ENCODE measurements at regions not wholly inside any gene's neighbourhood (a gene's known extent, or its start where the extent isn't known, plus 50 kb on each side); places are given as distances from the start of the nearest gene placed in this dataset.
A peak's percentile ranks its signal among the peaks of the same experiment; 100 is the strongest.

- DNase-seq, result no peak
These were observed 975.7 kb upstream of the ZEB2 start for GRCh38 chr2:145495590-145495989.

GRCh38 chr2:145494441-145494840 lies 974.5 kb upstream of the ZEB2 start:
- no peak for DNase-seq

- no peak for DNase-seq
These were observed 968.7 kb upstream of the ZEB2 start for GRCh38 chr2:145488571-145488970.

- peak; percentile 68 for DNase-seq
These were observed 964.7 kb upstream of the ZEB2 start for GRCh38 chr2:145484448-145485097.

- DNase-seq, result no peak
These were observed 963.9 kb upstream of the ZEB2 start for GRCh38 chr2:145483854-145484253.

- no peak for DNase-seq
These were observed 961.5 kb upstream of the ZEB2 start for GRCh38 chr2:145481334-145481922.

- no peak for DNase-seq
These were observed 944.9 kb upstream of the ZEB2 start for GRCh38 chr2:145464866-145465265.

GRCh38 chr2:145460112-145460511 lies 940.2 kb upstream of the ZEB2 start:
- no peak for DNase-seq

- DNase-seq, result no peak
These were observed 911.4 kb upstream of the ZEB2 start for GRCh38 chr2:145431181-145431951.

GRCh38 chr2:145423809-145424208 lies 903.9 kb upstream of the ZEB2 start:
- no peak for DNase-seq

GRCh38 chr2:145422576-145422975 lies 902.7 kb upstream of the ZEB2 start:
- no peak for DNase-seq

GRCh38 chr2:145421841-145422240 lies 901.9 kb upstream of the ZEB2 start:
- DNase-seq, result no peak

- peak; percentile 58 for DNase-seq
These were observed 896.7 kb upstream of the ZEB2 start for GRCh38 chr2:145416640-145417039.

- peak; percentile 8 for DNase-seq
These were observed 895.2 kb upstream of the ZEB2 start for GRCh38 chr2:145415151-145415550.

GRCh38 chr2:145413261-145414030 lies 893.5 kb upstream of the ZEB2 start:
- peak; percentile 14 for DNase-seq

- no peak for DNase-seq
These were observed 892.2 kb upstream of the ZEB2 start for GRCh38 chr2:145412155-145412554.

- peak; percentile 78 for DNase-seq
These were observed 891.6 kb upstream of the ZEB2 start for GRCh38 chr2:145411493-145411892.

GRCh38 chr2:145410086-145410485 lies 890.2 kb upstream of the ZEB2 start:
- no peak for DNase-seq

GRCh38 chr2:145408980-145409379 lies 889.1 kb upstream of the ZEB2 start:
- no peak for DNase-seq

- DNase-seq, result no peak
These were observed 884.8 kb upstream of the ZEB2 start for GRCh38 chr2:145404690-145405089.

GRCh38 chr2:145402706-145403277 lies 882.9 kb upstream of the ZEB2 start:
- DNase-seq, result no peak

GRCh38 chr2:145399131-145399530 lies 879.2 kb upstream of the ZEB2 start:
- DNase-seq, result no peak

GRCh38 chr2:145394181-145394580 lies 874.3 kb upstream of the ZEB2 start:
- DNase-seq, result no peak

Measured in hematopoietic multipotent progenitor cell treated with erythropoietin and hydrocortisone succinate and interleukin-3 and kit ligand, for 4 days (in vitro differentiated cells).